ENCODE measurements at regions not wholly inside any gene's neighbourhood (a gene's known extent, or its start where the extent isn't known, plus 50 kb on each side); places are given as distances from the start of the nearest gene placed in this dataset.

DNA sequence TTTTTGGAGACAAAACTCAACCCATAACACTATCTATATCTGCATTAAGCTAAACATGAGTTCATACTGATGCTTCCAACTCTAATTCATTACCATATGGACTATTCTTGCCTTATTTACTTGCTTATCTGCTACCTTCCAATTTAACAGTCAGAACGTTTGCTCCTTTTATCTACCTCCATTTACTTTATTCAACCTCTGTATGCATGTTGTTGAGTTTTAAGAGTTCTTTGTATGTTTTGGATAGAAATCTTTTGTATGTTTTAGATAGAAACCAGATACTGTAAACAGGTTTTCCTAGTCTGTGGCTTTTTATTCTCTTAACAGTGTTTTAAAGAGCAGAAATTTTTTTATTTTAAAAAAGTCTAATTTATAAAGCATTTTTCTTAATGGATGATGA, 542.2 kb upstream of the NDST4 start:
- Histone ChIP-seq H3K9me3 (ENCODE audit: control insufficient read depth in 2 of 2, low read length in 2 of 2) (no peaks in the 10 kb centered on the region), H3K36me3 (ENCODE audit: control insufficient read depth in 2 of 2, insufficient read depth in 2 of 2, low read length in 2 of 2) (no peaks in the 10 kb centered on the region), H3K9ac (ENCODE audit: low read depth in 1 of 2, low read length in 2 of 2) (no peak overlapping the region), H3K4me1 (ENCODE audit: control insufficient read depth in 2 of 2, insufficient read depth in 2 of 2, low read length in 2 of 2) (no peaks in the 10 kb centered on the region), H3K27ac (ENCODE audit: low read depth in 2 of 2, low read length in 2 of 2) (no peak overlapping the region), H3K27me3 (ENCODE audit: control insufficient read depth in 2 of 2, insufficient read depth in 2 of 2, low read length in 2 of 2) (no peaks in the 10 kb centered on the region), H3K4me3 (ENCODE audit: low read length in 2 of 2) (no peak overlapping the region)

- no peak overlapping the region for H3K4me3 ChIP-seq (ENCODE audit: low read length in 2 of 2)
- no peaks in the 10 kb centered on the region for H3K36me3 ChIP-seq (ENCODE audit: control insufficient read depth in 2 of 2, insufficient read depth in 2 of 2, low read length in 2 of 2)
- H3K9ac ChIP-seq (ENCODE audit: low read depth in 1 of 2, low read length in 2 of 2): no peak overlapping the region
- no peaks in the 10 kb centered on the region for H3K9me3 ChIP-seq (ENCODE audit: control insufficient read depth in 2 of 2, low read length in 2 of 2)
- H3K27me3 ChIP-seq (ENCODE audit: control insufficient read depth in 2 of 2, insufficient read depth in 2 of 2, low read length in 2 of 2): no peaks in the 10 kb centered on the region
- no peaks in the 10 kb centered on the region for H3K4me1 ChIP-seq (ENCODE audit: control insufficient read depth in 2 of 2, insufficient read depth in 2 of 2, low read length in 2 of 2)
- H3K27ac ChIP-seq (ENCODE audit: low read depth in 2 of 2, low read length in 2 of 2): no peak overlapping the region
Measured at GRCh38 chr4:115648786-115649185, 535.4 kb upstream of the NDST4 start.

DNA sequence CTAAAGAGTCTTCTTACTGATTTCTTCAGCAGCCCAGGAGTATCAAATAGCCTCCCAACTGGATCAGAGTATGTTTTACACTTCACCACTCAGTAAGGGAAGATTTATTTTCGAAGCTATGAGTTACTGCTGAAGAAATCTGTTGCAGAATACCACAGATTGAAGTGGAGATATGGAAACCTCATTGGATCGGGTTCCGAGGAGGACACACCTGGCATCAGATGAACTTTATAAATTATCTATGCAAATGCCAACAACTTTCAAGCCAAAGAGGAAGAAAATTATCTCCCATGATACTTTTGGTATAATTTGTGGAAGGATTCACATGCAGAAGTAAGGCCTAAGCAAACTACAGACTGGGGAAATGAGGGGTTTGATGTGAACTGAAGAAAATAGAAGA, 515.9 kb upstream of the NDST4 start:
- Histone ChIP-seq H3K4me1 (ENCODE audit: control insufficient read depth in 2 of 2, insufficient read depth in 2 of 2, low read length in 2 of 2) (no peaks in the 10 kb centered on the region), H3K36me3 (ENCODE audit: control insufficient read depth in 2 of 2, insufficient read depth in 2 of 2, low read length in 2 of 2) (no peaks in the 10 kb centered on the region), H3K9ac (ENCODE audit: low read depth in 1 of 2, low read length in 2 of 2) (no peak overlapping the region), H3K9me3 (ENCODE audit: control insufficient read depth in 2 of 2, low read length in 2 of 2) (no peaks in the 10 kb centered on the region), H3K27ac (ENCODE audit: low read depth in 2 of 2, low read length in 2 of 2) (no peak overlapping the region), H3K4me3 (ENCODE audit: low read length in 2 of 2) (no peak overlapping the region), H3K27me3 (ENCODE audit: control insufficient read depth in 2 of 2, insufficient read depth in 2 of 2, low read length in 2 of 2) (no peaks in the 10 kb centered on the region)

DNA sequence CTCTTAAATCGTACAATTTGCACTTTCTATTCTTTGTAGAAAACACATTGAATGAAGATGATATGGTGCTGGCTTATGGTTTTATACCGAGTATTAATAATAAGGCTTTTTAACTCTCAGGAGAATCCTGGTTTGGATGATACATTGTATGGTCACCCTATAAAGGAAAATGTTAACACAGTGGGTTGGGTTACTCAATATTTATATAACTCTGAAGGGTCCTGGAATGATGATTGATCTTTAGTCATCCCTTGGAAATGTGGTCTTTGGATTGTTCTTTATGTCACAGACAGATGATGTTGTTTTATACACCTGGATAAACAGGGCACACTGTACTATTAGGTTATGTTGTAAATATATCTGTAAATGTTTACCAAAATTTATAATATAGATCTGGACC, 496.2 kb upstream of the NDST4 start:
- Histone ChIP-seq H3K9me3 (ENCODE audit: control insufficient read depth in 2 of 2, low read length in 2 of 2) (no peaks in the 10 kb centered on the region), H3K9ac (ENCODE audit: low read depth in 1 of 2, low read length in 2 of 2) (no peak overlapping the region), H3K27ac (ENCODE audit: low read depth in 2 of 2, low read length in 2 of 2) (no peak overlapping the region), H3K27me3 (ENCODE audit: control insufficient read depth in 2 of 2, insufficient read depth in 2 of 2, low read length in 2 of 2) (no peaks in the 10 kb centered on the region), H3K4me3 (ENCODE audit: low read length in 2 of 2) (no peak overlapping the region), H3K36me3 (ENCODE audit: control insufficient read depth in 2 of 2, insufficient read depth in 2 of 2, low read length in 2 of 2) (no peaks in the 10 kb centered on the region), H3K4me1 (ENCODE audit: control insufficient read depth in 2 of 2, insufficient read depth in 2 of 2, low read length in 2 of 2) (no peaks in the 10 kb centered on the region)

DNA sequence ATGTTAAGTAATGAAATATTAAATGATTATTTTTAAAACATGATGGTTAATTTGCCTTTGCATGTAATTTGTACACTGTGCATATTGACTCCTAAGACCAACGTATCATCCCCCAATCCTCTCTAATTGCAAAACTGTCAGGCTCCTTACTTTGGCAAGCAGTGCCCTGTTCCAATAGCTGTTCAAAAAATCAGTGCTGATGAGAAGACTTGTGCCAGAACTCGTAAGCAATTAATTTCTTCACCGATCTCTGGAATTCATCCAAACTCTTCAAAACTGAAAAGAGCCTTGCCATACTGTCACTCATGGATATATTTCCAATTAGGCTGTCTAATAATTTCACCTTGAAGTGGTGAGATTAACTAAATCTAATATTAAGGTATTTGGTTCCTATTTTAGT, 493.9 kb upstream of the NDST4 start:
- Histone ChIP-seq H3K9ac (ENCODE audit: low read depth in 1 of 2, low read length in 2 of 2) (no peak overlapping the region), H3K27me3 (ENCODE audit: control insufficient read depth in 2 of 2, insufficient read depth in 2 of 2, low read length in 2 of 2) (no peaks in the 10 kb centered on the region), H3K4me3 (ENCODE audit: low read length in 2 of 2) (no peak overlapping the region), H3K36me3 (ENCODE audit: control insufficient read depth in 2 of 2, insufficient read depth in 2 of 2, low read length in 2 of 2) (no peaks in the 10 kb centered on the region), H3K4me1 (ENCODE audit: control insufficient read depth in 2 of 2, insufficient read depth in 2 of 2, low read length in 2 of 2) (no peaks in the 10 kb centered on the region), H3K9me3 (ENCODE audit: control insufficient read depth in 2 of 2, low read length in 2 of 2) (no peaks in the 10 kb centered on the region), H3K27ac (ENCODE audit: low read depth in 2 of 2, low read length in 2 of 2) (no peak overlapping the region)

DNA sequence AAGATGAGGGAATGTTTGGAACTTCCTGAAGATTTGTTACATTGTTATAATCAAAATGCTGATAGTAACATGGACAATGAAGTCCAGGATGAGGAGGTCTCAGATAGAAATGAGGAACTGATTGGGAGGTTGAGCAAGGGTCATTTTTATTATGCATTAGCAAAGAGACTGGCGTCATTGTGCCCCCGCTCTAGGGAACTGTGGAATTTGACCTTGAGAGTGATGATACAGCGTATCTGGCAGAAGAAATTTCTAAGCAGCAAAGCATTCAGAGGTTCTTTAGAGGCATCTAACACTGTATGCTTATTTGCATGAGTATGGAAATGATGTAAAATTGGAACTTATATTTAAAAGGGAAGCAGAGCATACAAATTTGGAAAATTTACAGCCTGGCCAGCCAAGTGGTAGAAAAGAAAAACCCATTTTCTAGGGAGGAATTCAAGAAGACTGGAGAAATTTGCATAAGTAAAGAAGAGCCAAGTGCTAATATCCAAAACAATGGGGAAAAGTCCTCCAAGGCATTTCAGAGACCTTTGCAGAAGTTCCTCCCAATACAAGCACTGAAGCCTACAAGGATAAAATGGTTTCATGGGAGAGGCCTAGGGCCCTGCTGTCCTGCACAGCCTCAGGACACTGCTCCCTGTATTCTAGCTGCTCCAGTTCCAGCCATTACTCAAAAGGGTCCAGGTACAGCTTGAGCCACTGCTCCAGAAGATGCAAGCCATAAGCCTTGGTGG, 483.0 kb upstream of the NDST4 start:
- Histone ChIP-seq H3K9ac (ENCODE audit: low read depth in 1 of 2, low read length in 2 of 2) (no peak overlapping the region), H3K4me1 (ENCODE audit: control insufficient read depth in 2 of 2, insufficient read depth in 2 of 2, low read length in 2 of 2) (no peaks in the 10 kb centered on the region), H3K4me3 (ENCODE audit: low read length in 2 of 2) (no peak overlapping the region), H3K36me3 (ENCODE audit: control insufficient read depth in 2 of 2, insufficient read depth in 2 of 2, low read length in 2 of 2) (no peaks in the 10 kb centered on the region), H3K9me3 (ENCODE audit: control insufficient read depth in 2 of 2, low read length in 2 of 2) (no peaks in the 10 kb centered on the region), H3K27ac (ENCODE audit: low read depth in 2 of 2, low read length in 2 of 2) (no peak overlapping the region), H3K27me3 (ENCODE audit: control insufficient read depth in 2 of 2, insufficient read depth in 2 of 2, low read length in 2 of 2) (no peaks in the 10 kb centered on the region)

GRCh38 chr4:115580901-115581300, 467.5 kb upstream of the NDST4 start:
- no peaks in the 10 kb centered on the region for H3K9me3 ChIP-seq (ENCODE audit: control insufficient read depth in 2 of 2, low read length in 2 of 2)
- no peaks in the 10 kb centered on the region for H3K27me3 ChIP-seq (ENCODE audit: control insufficient read depth in 2 of 2, insufficient read depth in 2 of 2, low read length in 2 of 2)
- H3K4me3 ChIP-seq (ENCODE audit: low read length in 2 of 2): no peak overlapping the region
- H3K4me1 ChIP-seq (ENCODE audit: control insufficient read depth in 2 of 2, insufficient read depth in 2 of 2, low read length in 2 of 2): no peaks in the 10 kb centered on the region
- no peak overlapping the region for H3K9ac ChIP-seq (ENCODE audit: low read depth in 1 of 2, low read length in 2 of 2)
- H3K27ac ChIP-seq (ENCODE audit: low read depth in 2 of 2, low read length in 2 of 2): no peak overlapping the region
- no peaks in the 10 kb centered on the region for H3K36me3 ChIP-seq (ENCODE audit: control insufficient read depth in 2 of 2, insufficient read depth in 2 of 2, low read length in 2 of 2)

GRCh38 chr4:115575851-115576250, 462.4 kb upstream of the NDST4 start:
- Histone ChIP-seq H3K4me3 (ENCODE audit: low read length in 2 of 2) (no peak overlapping the region), H3K9me3 (ENCODE audit: control insufficient read depth in 2 of 2, low read length in 2 of 2) (no peaks in the 10 kb centered on the region), H3K27me3 (ENCODE audit: control insufficient read depth in 2 of 2, insufficient read depth in 2 of 2, low read length in 2 of 2) (no peaks in the 10 kb centered on the region), H3K27ac (ENCODE audit: low read depth in 2 of 2, low read length in 2 of 2) (no peak overlapping the region), H3K4me1 (ENCODE audit: control insufficient read depth in 2 of 2, insufficient read depth in 2 of 2, low read length in 2 of 2) (no peaks in the 10 kb centered on the region), H3K36me3 (ENCODE audit: control insufficient read depth in 2 of 2, insufficient read depth in 2 of 2, low read length in 2 of 2) (no peaks in the 10 kb centered on the region), H3K9ac (ENCODE audit: low read depth in 1 of 2, low read length in 2 of 2) (no peak overlapping the region)

DNA sequence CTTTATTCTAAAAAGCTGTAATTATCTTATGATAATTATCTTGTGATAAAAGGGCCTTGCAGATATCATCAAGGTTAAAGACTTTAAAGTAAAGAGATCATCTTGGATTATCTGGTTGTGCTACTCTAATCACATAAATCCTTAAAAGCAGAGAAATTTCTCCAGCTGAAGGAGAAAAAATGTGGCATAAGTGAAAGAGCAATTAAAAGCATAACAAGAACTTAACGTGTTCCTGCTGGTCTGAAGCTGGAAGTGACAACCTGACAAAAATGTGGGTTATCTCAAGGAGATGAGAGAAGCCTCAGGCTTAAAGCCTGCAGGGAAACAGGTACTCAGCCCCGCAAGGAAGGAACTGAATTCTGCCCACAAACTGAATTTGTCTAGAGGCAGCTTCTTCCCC, 449.1 kb upstream of the NDST4 start:
- H3K27ac ChIP-seq (ENCODE audit: low read depth in 2 of 2, low read length in 2 of 2): no peak overlapping the region
- H3K9me3 ChIP-seq (ENCODE audit: control insufficient read depth in 2 of 2, low read length in 2 of 2): no peaks in the 10 kb centered on the region
- no peak overlapping the region for H3K9ac ChIP-seq (ENCODE audit: low read depth in 1 of 2, low read length in 2 of 2)
- H3K4me3 ChIP-seq (ENCODE audit: low read length in 2 of 2): no peak overlapping the region
- no peaks in the 10 kb centered on the region for H3K27me3 ChIP-seq (ENCODE audit: control insufficient read depth in 2 of 2, insufficient read depth in 2 of 2, low read length in 2 of 2)
- no peaks in the 10 kb centered on the region for H3K36me3 ChIP-seq (ENCODE audit: control insufficient read depth in 2 of 2, insufficient read depth in 2 of 2, low read length in 2 of 2)
- no peaks in the 10 kb centered on the region for H3K4me1 ChIP-seq (ENCODE audit: control insufficient read depth in 2 of 2, insufficient read depth in 2 of 2, low read length in 2 of 2)

GRCh38 chr4:115548123-115548522, 434.7 kb upstream of the NDST4 start:
- H3K27me3 ChIP-seq (ENCODE audit: control insufficient read depth in 2 of 2, insufficient read depth in 2 of 2, low read length in 2 of 2): no peaks in the 10 kb centered on the region
- no peaks in the 10 kb centered on the region for H3K36me3 ChIP-seq (ENCODE audit: control insufficient read depth in 2 of 2, insufficient read depth in 2 of 2, low read length in 2 of 2)
- no peaks in the 10 kb centered on the region for H3K4me1 ChIP-seq (ENCODE audit: control insufficient read depth in 2 of 2, insufficient read depth in 2 of 2, low read length in 2 of 2)

GRCh38 chr4:115537387-115537786, 424.0 kb upstream of the NDST4 start:
- H3K4me3 ChIP-seq (ENCODE audit: low read length in 2 of 2): no peak overlapping the region
- no peak overlapping the region for H3K9ac ChIP-seq (ENCODE audit: low read depth in 1 of 2, low read length in 2 of 2)
- no peaks in the 10 kb centered on the region for H3K36me3 ChIP-seq (ENCODE audit: control insufficient read depth in 2 of 2, insufficient read depth in 2 of 2, low read length in 2 of 2)
- no peaks in the 10 kb centered on the region for H3K4me1 ChIP-seq (ENCODE audit: control insufficient read depth in 2 of 2, insufficient read depth in 2 of 2, low read length in 2 of 2)
- H3K9me3 ChIP-seq (ENCODE audit: control insufficient read depth in 2 of 2, low read length in 2 of 2): no peaks in the 10 kb centered on the region
- H3K27me3 ChIP-seq (ENCODE audit: control insufficient read depth in 2 of 2, insufficient read depth in 2 of 2, low read length in 2 of 2): no peaks in the 10 kb centered on the region
- no peak overlapping the region for H3K27ac ChIP-seq (ENCODE audit: low read depth in 2 of 2, low read length in 2 of 2)

More at GRCh38 chr4:115548123-115548522, 434.7 kb upstream of the NDST4 start:
- no peak overlapping the region for H3K27ac ChIP-seq (ENCODE audit: low read depth in 2 of 2, low read length in 2 of 2)
- no peak overlapping the region for H3K9ac ChIP-seq (ENCODE audit: low read depth in 1 of 2, low read length in 2 of 2)
- no peak overlapping the region for H3K4me3 ChIP-seq (ENCODE audit: low read length in 2 of 2)
- H3K9me3 ChIP-seq (ENCODE audit: control insufficient read depth in 2 of 2, low read length in 2 of 2): no peaks in the 10 kb centered on the region
